A673 (cell line): ENCODE measurements at regions not wholly inside any gene's neighbourhood (a gene's known extent, or its start where the extent isn't known, plus 50 kb on each side); places are given as distances from the start of the nearest gene placed in this dataset.

Experiments
- BruUV-seq: library from RNA; stranded (reverse); fragments of 400-500 nt; replicated peaks from 2 replicates; lab custom pipeline; 2021; lab: Mats Ljungman, UMichigan
- CTCF ChIA-PET: fragments of 300-600 bp; sonication (Branson Sonifier 250); formaldehyde crosslinking; loops from one replicate; lab custom pipeline; 2022; ENCODE audit warnings: antibody characterized with exemption; lab: Charles Lee
- POLR2A ChIA-PET: fragments of 300-600 bp; sonication (Branson Sonifier 250); formaldehyde crosslinking; loops from one replicate; lab custom pipeline; 2022; ENCODE audit warnings: antibody characterized with exemption; ENCODE audit not compliant: low non-redundant PET; lab: Charles Lee
- DNase-seq: peaks from one replicate; pipeline ENCODE4 v3.0.0-alpha.2; 2015; ENCODE audit warnings: low spot score
- H3K27ac ChIP-seq: fragments of 200-600 bp; sonication (generic); 2 replicates; pipeline ENCODE4 v1.5.1; 2016; ENCODE audit warnings: mixed run types, low read depth, mild to moderate bottlenecking, mixed read lengths, antibody characterized with exemption, low read length; ENCODE audit not compliant: poor library complexity, severe bottlenecking
- H3K27me3 ChIP-seq: fragments of 200-600 bp; sonication (generic); replicated peaks from 2 replicates; pipeline ENCODE4 v1.6.1; 2017; ENCODE audit warnings: mixed run types, low read depth, mild to moderate bottlenecking, mixed read lengths, antibody characterized with exemption, low read length; ENCODE audit not compliant: insufficient read depth, poor library complexity
- H3K36me3 ChIP-seq: fragments of 200-600 bp; sonication (generic); 2 replicates; pipeline ENCODE4 v1.6.1; 2016; ENCODE audit warnings: mixed run types, mild to moderate bottlenecking, mixed read lengths, antibody characterized with exemption, low read length; ENCODE audit not compliant: insufficient read depth, poor library complexity, severe bottlenecking
- H3K4me1 ChIP-seq: fragments of 200-600 bp; sonication (generic); 2 replicates; pipeline ENCODE4 v1.6.1; 2017; ENCODE audit warnings: mixed run types, mild to moderate bottlenecking, mixed read lengths, antibody characterized with exemption, low read length; ENCODE audit not compliant: insufficient read depth, poor library complexity, severe bottlenecking
- H3K4me3 ChIP-seq: fragments of 200-600 bp; sonication (generic); 2 replicates; pipeline ENCODE4 v1.5.1; 2016; ENCODE audit warnings: low read depth, mixed run types, mild to moderate bottlenecking, mixed read lengths, low read length; ENCODE audit not compliant: poor library complexity, severe bottlenecking
- H3K9me3 ChIP-seq: fragments of 200-600 bp; sonication (generic); 2 replicates; pipeline ENCODE4 v1.6.1; 2016; ENCODE audit warnings: mixed run types, low read depth, mild to moderate bottlenecking, mixed read lengths, antibody characterized with exemption, low read length; ENCODE audit not compliant: poor library complexity, severe bottlenecking
- CTCF ChIP-seq: fragments of 300-800, 200-600 bp; sonication (generic); conservative IDR thresholded peaks from 2 replicates; pipeline ENCODE4 v1.5.1; 2017; ENCODE audit warnings: low read depth, mild to moderate bottlenecking, antibody characterized with exemption, low read length, moderate library complexity, mixed read lengths
- EZH2 ChIP-seq: fragments of 200-600 bp; sonication (generic); IDR thresholded peaks from 2 replicates; pipeline ENCODE4 v1.6.1; 2017; ENCODE audit warnings: borderline replicate concordance, low read depth, mild to moderate bottlenecking, mixed read lengths, antibody characterized with exemption, low read length; ENCODE audit not compliant: poor library complexity, severe bottlenecking
- intact Hi-C: fragments of 100-400 bp; cut with micrococcal nuclease; formaldehyde crosslinking; loops from one replicate; pipeline ENCODE4 v1.10.0; 2022; ENCODE audit not compliant: unreplicated experiment

- H3K27me3 ChIP-seq = no peaks in the 10 kb centered on the region
- no peaks in the 10 kb centered on the region for H3K4me1 ChIP-seq
- no peak for DNase-seq
- H3K4me3 ChIP-seq = no peak overlapping the region
- H3K9me3 ChIP-seq = no peaks in the 10 kb centered on the region
- no peak overlapping the region for H3K27ac ChIP-seq
- intact Hi-C loops = no loop called here
- no peaks in the 10 kb centered on the region for H3K36me3 ChIP-seq
- BruUV-seq = no TSS peak
- TF ChIP-seq CTCF = no peak
- no peak for TF ChIP-seq EZH2
- ChIA-PET CTCF (no interaction called here), POLR2A (no interaction called here)
Measured at GRCh38 chr14:99079061-99079727, 192.8 kb downstream of the BCL11B start.

- TF ChIP-seq CTCF (no peak), EZH2 (no peak)
- CTCF ChIA-PET = no interaction called here
- no peaks in the 10 kb centered on the region for H3K9me3 ChIP-seq
- no peak overlapping the region for H3K4me3 ChIP-seq
- no peaks in the 10 kb centered on the region for H3K4me1 ChIP-seq
- no peak overlapping the region for H3K27ac ChIP-seq
- intact Hi-C loops = no loop called here
- H3K36me3 ChIP-seq = no peaks in the 10 kb centered on the region
- no TSS peak for BruUV-seq
- no peak for DNase-seq
- POLR2A ChIA-PET = no interaction called here
- no peaks in the 10 kb centered on the region for H3K27me3 ChIP-seq
Measured at GRCh38 chr14:99080306-99080705, 191.7 kb downstream of the BCL11B start.

GRCh38 chr14:99081156-99081765 lies 190.7 kb downstream of the BCL11B start:
- CTCF ChIA-PET = no interaction called here
- no peaks in the 10 kb centered on the region for H3K36me3 ChIP-seq
- TF ChIP-seq CTCF (no peak), EZH2 (no peak)
- H3K27ac ChIP-seq = no peak overlapping the region
- BruUV-seq = no TSS peak
- H3K4me1 ChIP-seq = no peaks in the 10 kb centered on the region
- intact Hi-C loops = no loop called here
- H3K4me3 ChIP-seq = no peak overlapping the region
- DNase-seq = no peak
- H3K27me3 ChIP-seq = no peaks in the 10 kb centered on the region
- POLR2A ChIA-PET = no interaction called here
- no peaks in the 10 kb centered on the region for H3K9me3 ChIP-seq
